OCI-LY3 (cell line): ENCODE measurements at regions not wholly inside any gene's neighbourhood (a gene's known extent, or its start where the extent isn't known, plus 50 kb on each side); places are given as distances from the start of the nearest gene placed in this dataset.
"Not testable (repeated sequence)": the region's sequence is repeated elsewhere in the genome, so short reads cannot be mapped to it uniquely, and the experiment has no call there.

ENCODE experiments used
- H2AFZ ChIP-seq: fragments of 200-600, 300-600 bp; shearing (Covaris generic); 2 replicates; pipeline ENCODE4 v1.6.0; 2014; ENCODE audit warnings: antibody characterized with exemption, low read depth, low read length
- H3K27ac ChIP-seq: fragments of 200-600, 300-600 bp; sonication (generic); 2 replicates; pipeline ENCODE4 v1.5.1; 2014; ENCODE audit warnings: mild to moderate bottlenecking, low read length, moderate library complexity, mixed read lengths
- H3K27me3 ChIP-seq: fragments of 200-600, 300-600 bp; sonication (generic); 2 replicates; pipeline ENCODE4 v1.6.1; 2014; ENCODE audit warnings: low read depth, low read length, mixed read lengths
- H3K36me3 ChIP-seq: fragments of 200-600, 300-600 bp; sonication (generic); replicated peaks from 2 replicates; pipeline ENCODE3; 2014; ENCODE audit warnings: low read depth, low read length, mixed read lengths
- H3K4me1 ChIP-seq: fragments of 300-600, 200-600 bp; sonication (generic); 2 replicates; pipeline ENCODE4 v1.6.1; 2014; ENCODE audit warnings: low read length, mixed read lengths
- H3K4me2 ChIP-seq: fragments of 200-600, 300-600 bp; sonication (generic); 2 replicates; pipeline ENCODE4 v1.6.1; 2014; ENCODE audit warnings: low read length, mixed read lengths
- H3K4me3 ChIP-seq: fragments of 300-600, 200-600 bp; sonication (generic); 2 replicates; pipeline ENCODE4 v1.5.1; 2014; ENCODE audit warnings: antibody characterized with exemption, mild to moderate bottlenecking, low read length, moderate library complexity
- H3K79me2 ChIP-seq: fragments of 300-600, 200-600 bp; shearing (Covaris generic); 2 replicates; pipeline ENCODE4 v1.6.1; 2014; ENCODE audit warnings: mild to moderate bottlenecking, low read length, mixed read lengths
- H3K9ac ChIP-seq: fragments of 300-600, 200-600 bp; shearing (Covaris generic); 2 replicates; pipeline ENCODE4 v1.6.0; 2014; ENCODE audit warnings: mild to moderate bottlenecking, low read length, moderate library complexity
- H3K9me3 ChIP-seq: fragments of 200-600, 300-600 bp; shearing (Covaris generic); 2 replicates; pipeline ENCODE4 v1.6.1; 2014; ENCODE audit warnings: low read length, mixed read lengths; ENCODE audit not compliant: insufficient read depth
- H4K20me1 ChIP-seq: fragments of 200-600, 300-600 bp; sonication (generic); 2 replicates; pipeline ENCODE4 v1.6.1; 2016; ENCODE audit warnings: low read length, mixed read lengths; ENCODE audit not compliant: insufficient read depth
- CTCF ChIP-seq: fragments of 200-600, 300-600 bp; sonication (generic); IDR thresholded peaks from 2 replicates; pipeline ENCODE4 v1.5.1; 2014; ENCODE audit warnings: antibody characterized with exemption, low read length, low read depth
- EZH2phosphoT487 ChIP-seq: fragments of 200-600 bp; shearing (Covaris generic); IDR thresholded peaks from 2 replicates; pipeline ENCODE4 v1.6.1; 2018; ENCODE audit warnings: antibody characterized with exemption, mixed run types, low read depth

- Histone ChIP-seq H3K27ac (no peak overlapping the region), H3K4me3 (no peak overlapping the region), H2AFZ (no peak overlapping the region), H3K4me2 (no peak overlapping the region), H3K4me1 (no peaks in the 10 kb centered on the region), H4K20me1 (no peaks in the 10 kb centered on the region), H3K9me3 (no peaks in the 10 kb centered on the region), H3K9ac (no peak overlapping the region), H3K27me3 (no peaks in the 10 kb centered on the region), H3K36me3 (no peaks in the 10 kb centered on the region), H3K79me2 (no peaks in the 10 kb centered on the region)
- TF ChIP-seq CTCF, result no peak
- no peak for TF ChIP-seq EZH2phosphoT487
Measured at GRCh38 chr5:135743181-135743580, 91.3 kb upstream of the SLC25A48 start.

- not testable (repeated sequence) for H2AFZ ChIP-seq, H3K27me3 ChIP-seq, H3K4me2 ChIP-seq, H3K4me1 ChIP-seq, H3K9ac ChIP-seq, H3K27ac ChIP-seq, H3K36me3 ChIP-seq, H3K79me2 ChIP-seq, H3K9me3 ChIP-seq, H3K4me3 ChIP-seq, H4K20me1 ChIP-seq
Measured at GRCh38 chr5:135742240-135742639, 92.2 kb upstream of the SLC25A48 start.

- no peak overlapping the region for H3K27ac ChIP-seq
- no peak overlapping the region for H3K4me3 ChIP-seq
- no peaks in the 10 kb centered on the region for H3K4me1 ChIP-seq
- H3K9ac ChIP-seq, result no peak overlapping the region
- H3K9me3 ChIP-seq, result no peaks in the 10 kb centered on the region
- no peak overlapping the region for H3K4me2 ChIP-seq
- H4K20me1 ChIP-seq, result no peaks in the 10 kb centered on the region
- no peaks in the 10 kb centered on the region for H3K79me2 ChIP-seq
- H2AFZ ChIP-seq, result no peak overlapping the region
- TF ChIP-seq CTCF (no peak), EZH2phosphoT487 (no peak)
- H3K36me3 ChIP-seq, result no peaks in the 10 kb centered on the region
- H3K27me3 ChIP-seq, result no peaks in the 10 kb centered on the region
Measured at GRCh38 chr5:135741040-135741439, 93.4 kb upstream of the SLC25A48 start.

- H3K36me3 ChIP-seq, result no peaks in the 10 kb centered on the region
- H3K4me1 ChIP-seq, result no peaks in the 10 kb centered on the region
- no peaks in the 10 kb centered on the region for H3K79me2 ChIP-seq
- no peaks in the 10 kb centered on the region for H3K9me3 ChIP-seq
- no peaks in the 10 kb centered on the region for H3K27me3 ChIP-seq
- no peak for TF ChIP-seq CTCF
- no peak overlapping the region for H3K9ac ChIP-seq
- no peaks in the 10 kb centered on the region for H4K20me1 ChIP-seq
- no peak overlapping the region for H3K27ac ChIP-seq
- no peak overlapping the region for H3K4me2 ChIP-seq
- no peak overlapping the region for H2AFZ ChIP-seq
- H3K4me3 ChIP-seq, result no peak overlapping the region
Measured at GRCh38 chr5:135740475-135740874, 94.0 kb upstream of the SLC25A48 start.

- Histone ChIP-seq H3K9ac (no peak overlapping the region), H3K4me1 (no peaks in the 10 kb centered on the region), H3K27ac (no peak overlapping the region), H3K27me3 (no peaks in the 10 kb centered on the region), H3K9me3 (no peaks in the 10 kb centered on the region), H4K20me1 (no peaks in the 10 kb centered on the region), H2AFZ (no peak overlapping the region), H3K4me2 (no peak overlapping the region), H3K79me2 (no peaks in the 10 kb centered on the region), H3K36me3 (no peaks in the 10 kb centered on the region), H3K4me3 (no peak overlapping the region)
- TF ChIP-seq CTCF (no peak), EZH2phosphoT487 (no peak)
Measured at GRCh38 chr5:135739383-135739981, 95.0 kb upstream of the SLC25A48 start.
